Heart right ventricle (tissue), 16 donors: ENCODE measurements at regions not wholly inside any gene's neighbourhood (a gene's known extent, or its start where the extent isn't known, plus 50 kb on each side); places are given as distances from the start of the nearest gene placed in this dataset.

Experiments
- ATAC-seq, 8 donors: fragments of 200-7000 bp; cut with Tn5 transposase; one replicate each; pipeline ENCODE4 v1.9.1; 2020; ENCODE audit warnings: mild to moderate bottlenecking in 8 of 8, moderate library complexity in 8 of 8, moderate number of reproducible peaks in 1 of 8
- DNase-seq, 2 donors: peaks; one replicate each; pipeline ENCODE4 v3.0.0-alpha.2; 2020
- H3K27ac ChIP-seq, 10 donors: fragments of 200-600 bp; sonication (generic) in 2 of 10; one replicate each; pipeline versions ENCODE4 v1.5.0 to v1.8.0; 2020 to 2022; ENCODE audit warnings: mild to moderate bottlenecking in 3 of 10
- H3K27me3 ChIP-seq, 7 donors: fragments of 200-600 bp; one replicate each; pipeline ENCODE4 v1.8.0; 2021 to 2022; ENCODE audit warnings: mild to moderate bottlenecking in 2 of 7
- H3K36me3 ChIP-seq, 9 donors: fragments of 200-600 bp; sonication (generic) in 1 of 9; one replicate each; pipeline versions ENCODE4 v1.5.0 to v1.8.0; 2020 to 2022; ENCODE audit warnings: mild to moderate bottlenecking in 2 of 9
- H3K4me1 ChIP-seq, 9 donors: fragments of 200-600 bp; sonication (generic) in 1 of 9; one replicate each; pipeline versions ENCODE4 v1.5.0 to v1.8.0; 2020 to 2022; ENCODE audit warnings: mild to moderate bottlenecking in 4 of 9
- H3K4me3 ChIP-seq, 10 donors: fragments of 200-600 bp; sonication (generic) in 2 of 10; one replicate each; pipeline versions ENCODE4 v1.5.0 to v1.8.0; 2020 to 2022; ENCODE audit warnings: mild to moderate bottlenecking in 7 of 10, moderate library complexity in 2 of 10
- H3K9me3 ChIP-seq, 11 donors: fragments of 200-600 bp in 10 of 11; sonication (generic) in 2 of 11; one replicate each; pipeline versions ENCODE4 v1.5.0 to v1.8.0; 2013 to 2022; ENCODE audit warnings: mild to moderate bottlenecking in 2 of 11, control low read depth in 1 of 11, moderate library complexity in 1 of 11
- CTCF ChIP-seq, 9 donors: fragments of 200-600 bp; sonication (generic) in 2 of 9; IDR thresholded peaks; one replicate each; pipeline versions ENCODE4 v1.5.0 to v1.8.0; 2021 to 2022; ENCODE audit warnings: antibody characterized with exemption in 9 of 9, mild to moderate bottlenecking in 5 of 9, moderate library complexity in 1 of 9
- WGBS, 2 donors: extraction: QIAGEN DNeasy Blood & Tissue Kit; methylation state at CpG; one replicate each; pipeline ENCODE4 v1.1.7; 2013; ENCODE audit warnings: inconsistent platforms in 1 of 2; 5-methylcytosine and 5-hydroxymethylcytosine counted together
- intact Hi-C, 10 donors: fragments of 100-400 bp; cut with DNase I; formaldehyde crosslinking; loops; one replicate each; pipeline versions ENCODE4 v1.11.1 to v1.14.2; 2022
- donor health status: Arrhythmogenic right ventricular cardiomyopathy.
- donor health status: ischemic (EF 13 %, LVEDD 7.1; RV severe dilation, severe dysfunction).
- donor health status: healthy with polysubstance abuse.
- donor health status: DM: no; HTN: yes; CAD: no.
- donor health status: DM: no; HTN: no; CAD: no.
- donor health status: ischemic (EF 25% LVEDD 6.9; RV normal size, moderate dysfunction).
- donor health status: ischemic (EF 25% LVEDD 5.7; RV mildly dilated, moderate dysfunction).
- donor health status: healthy.
- donor health status: DM: yes; HTN: yes; CAD: no.
- donor health status: Ischemic cardiomyopathy.
- donor health status: ischemic (EF 35%, LVEDD 5.7; RV mildly dilated, moderate dysfunction).
- donor health status: nonischemic (EF 11% LVEDD 7.7; RV severe dilation, severe dysfunction).
- donor health status: DM: yes; HTN: yes; CAD: no.
- donor health status: PGD.
- donor health status: ischemic (EF 29% LVEDD 5.4; RV normal size, mild dysfunction).
- donor health status: nonischemic (EF 23%, LVEDD 6.1; RV moderate dilation, normal function).

DNA sequence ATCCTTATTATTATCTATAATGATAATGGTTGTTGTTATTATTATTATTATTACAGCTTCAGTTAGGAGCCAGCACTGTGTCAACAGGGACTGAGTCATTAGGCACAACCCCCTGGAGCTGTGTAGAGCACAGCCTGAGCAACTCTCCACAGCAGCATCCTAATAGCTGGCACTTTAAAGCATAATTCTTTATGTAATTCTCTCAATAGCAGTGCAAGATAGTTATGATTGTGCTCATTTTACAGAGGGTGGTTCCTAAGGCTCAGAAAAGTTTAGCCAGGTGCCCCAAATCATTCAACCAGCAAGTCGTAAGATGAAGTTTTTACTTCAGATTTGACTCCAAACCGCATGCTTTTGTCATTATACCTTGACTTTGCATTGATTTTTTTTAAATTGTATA, 390.3 kb downstream of the ANXA1 start:
- Histone ChIP-seq H3K9me3 (no peaks in the 10 kb centered on the region), H3K27me3 (no peaks in the 10 kb centered on the region), H3K4me3 (no peak overlapping the region), H3K4me1 (no peaks in the 10 kb centered on the region), H3K27ac (no peak overlapping the region), H3K36me3 (no peaks in the 10 kb centered on the region)
- DNase-seq (no peak), ATAC-seq (no peak)
- intact Hi-C loops: no loop called here
- WGBS, 2 donors: 41 to 70% methylated on average over 2 of the region's 2 CpGs
- TF ChIP-seq CTCF (IDR thresholded peaks at IDR 0.05): no peak

DNA sequence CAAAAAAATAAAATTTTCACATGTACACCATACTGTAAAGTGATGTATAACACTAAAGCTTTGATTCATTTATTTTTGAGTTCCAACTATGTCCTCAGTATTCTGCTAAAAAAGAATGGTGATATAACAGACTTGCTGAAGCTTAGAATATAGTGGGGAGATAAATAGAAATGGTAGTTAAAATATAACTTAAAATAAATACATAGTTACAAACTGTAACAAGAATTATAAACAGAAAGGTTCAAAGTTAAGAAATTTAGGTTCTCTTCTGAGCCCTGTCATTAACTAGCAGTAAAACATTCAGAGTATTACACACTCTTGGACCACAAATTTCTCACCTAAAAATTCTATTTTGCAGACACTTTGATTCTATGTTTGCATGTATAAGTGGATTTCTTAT, 392.1 kb downstream of the ANXA1 start:
- Histone ChIP-seq H3K4me1 (no peaks in the 10 kb centered on the region), H3K27ac (no peak overlapping the region), H3K4me3 (no peak overlapping the region), H3K27me3 (no peaks in the 10 kb centered on the region), H3K9me3 (no peaks in the 10 kb centered on the region), H3K36me3 (no peaks in the 10 kb centered on the region)
- no peak for TF ChIP-seq CTCF (IDR thresholded peaks at IDR 0.05)
- intact Hi-C loops: no loop called here
- ATAC-seq (no peak), DNase-seq (no peak)

DNA sequence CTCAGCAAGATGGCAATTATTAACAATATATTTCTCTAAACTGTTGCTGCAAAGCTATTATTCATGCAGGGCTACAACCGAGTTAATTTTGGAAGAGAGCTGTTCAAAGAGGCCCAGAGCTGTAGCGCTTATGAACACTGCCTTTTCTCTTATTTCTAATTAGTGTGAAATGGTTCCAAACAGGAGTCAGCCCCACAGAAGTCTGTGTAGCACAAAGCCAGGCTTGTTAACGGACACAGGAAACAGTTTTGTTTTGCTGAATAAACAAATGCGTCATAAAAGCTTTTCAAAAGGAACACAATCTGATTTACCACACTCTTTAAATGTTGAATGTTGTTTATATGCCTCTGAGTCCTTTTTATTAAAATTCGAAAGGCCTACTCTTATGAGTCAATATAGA, 396.5 kb downstream of the ANXA1 start:
- Histone ChIP-seq H3K27me3 (no peaks in the 10 kb centered on the region), H3K4me3 (no peak overlapping the region), H3K36me3 (no peaks in the 10 kb centered on the region), H3K9me3 (no peaks in the 10 kb centered on the region), H3K4me1 (no peaks in the 10 kb centered on the region), H3K27ac (no peak overlapping the region)
- intact Hi-C loops: no loop called here
- no peak for TF ChIP-seq CTCF (IDR thresholded peaks at IDR 0.05)
- 57 to 63% methylated on average over 5 of the region's 5 CpGs for WGBS, 2 donors
- no peak for DNase-seq
- ATAC-seq: no peak

DNA sequence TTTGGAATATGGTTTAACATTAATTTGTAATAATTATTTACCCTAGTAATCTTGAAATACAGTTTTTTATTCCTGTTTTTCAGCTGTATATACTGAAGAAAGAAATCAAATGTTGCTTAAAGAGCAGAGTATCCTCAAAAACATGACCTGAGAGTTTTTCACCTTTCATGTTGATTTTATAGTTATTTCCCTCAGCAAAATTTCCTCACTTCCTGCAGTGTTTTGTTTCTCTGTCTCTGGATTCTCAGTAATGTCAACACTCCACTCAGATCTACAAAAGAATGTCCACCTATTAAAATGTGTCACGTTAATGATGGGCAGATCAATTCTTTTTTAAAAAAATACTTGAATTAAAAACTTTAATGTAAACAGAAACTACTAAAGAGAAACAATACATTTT, 398.3 kb downstream of the ANXA1 start:
- H3K9me3 ChIP-seq: no peaks in the 10 kb centered on the region
- ATAC-seq: no peak
- TF ChIP-seq CTCF (IDR thresholded peaks at IDR 0.05): no peak
- H3K27me3 ChIP-seq: no peaks in the 10 kb centered on the region
- H3K4me1 ChIP-seq: no peaks in the 10 kb centered on the region
- no peak overlapping the region for H3K4me3 ChIP-seq
- no peaks in the 10 kb centered on the region for H3K36me3 ChIP-seq
- WGBS, 2 donors: 43 to 57% methylated on average over 1 of the region's 1 CpG
- no peak overlapping the region for H3K27ac ChIP-seq
- intact Hi-C loops: no loop called here
- DNase-seq: no peak

GRCh38 chr9:73553295-73553694, 401.6 kb downstream of the ANXA1 start:
- no peak overlapping the region for H3K27ac ChIP-seq
- no peak for ATAC-seq
- no peak for DNase-seq
- H3K9me3 ChIP-seq: no peaks in the 10 kb centered on the region
- no peaks in the 10 kb centered on the region for H3K4me1 ChIP-seq
- no peak for TF ChIP-seq CTCF (IDR thresholded peaks at IDR 0.05)
- no peaks in the 10 kb centered on the region for H3K36me3 ChIP-seq
- intact Hi-C loops: no loop called here
- 54 to 57% methylated on average over 3 of the region's 3 CpGs for WGBS, 2 donors
- H3K4me3 ChIP-seq: no peak overlapping the region
- H3K27me3 ChIP-seq: no peaks in the 10 kb centered on the region
